ENCODE measurements at regions not wholly inside any gene's neighbourhood (a gene's known extent, or its start where the extent isn't known, plus 50 kb on each side); places are given as distances from the start of the nearest gene placed in this dataset.

DNA sequence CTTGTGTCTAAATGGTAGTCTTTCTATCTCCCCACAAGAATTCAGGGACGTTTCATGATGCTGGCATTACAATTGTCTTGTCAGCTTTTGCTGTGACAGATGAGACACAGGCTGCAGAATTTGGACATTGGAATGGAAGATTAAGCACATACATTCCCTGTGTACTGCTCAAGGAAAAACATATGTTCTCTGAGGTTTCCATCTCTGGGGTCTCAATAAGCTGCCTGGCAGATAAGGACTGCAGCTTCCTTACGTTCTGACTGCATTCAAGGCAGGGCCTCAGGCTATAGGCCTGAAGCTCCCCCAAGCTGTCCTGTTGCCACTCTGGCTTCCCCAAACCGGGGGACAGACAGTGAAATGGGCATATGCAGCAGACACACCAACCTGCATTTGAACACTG lies 91.3 kb upstream of the KL start:
- H3K4me1 ChIP-seq (replicated peaks) = no peaks in the 10 kb centered on the region
- no peak for TF ChIP-seq POLR2AphosphoS5 (IDR thresholded peaks at IDR 0.05)
- TF ChIP-seq, protein P1, sequence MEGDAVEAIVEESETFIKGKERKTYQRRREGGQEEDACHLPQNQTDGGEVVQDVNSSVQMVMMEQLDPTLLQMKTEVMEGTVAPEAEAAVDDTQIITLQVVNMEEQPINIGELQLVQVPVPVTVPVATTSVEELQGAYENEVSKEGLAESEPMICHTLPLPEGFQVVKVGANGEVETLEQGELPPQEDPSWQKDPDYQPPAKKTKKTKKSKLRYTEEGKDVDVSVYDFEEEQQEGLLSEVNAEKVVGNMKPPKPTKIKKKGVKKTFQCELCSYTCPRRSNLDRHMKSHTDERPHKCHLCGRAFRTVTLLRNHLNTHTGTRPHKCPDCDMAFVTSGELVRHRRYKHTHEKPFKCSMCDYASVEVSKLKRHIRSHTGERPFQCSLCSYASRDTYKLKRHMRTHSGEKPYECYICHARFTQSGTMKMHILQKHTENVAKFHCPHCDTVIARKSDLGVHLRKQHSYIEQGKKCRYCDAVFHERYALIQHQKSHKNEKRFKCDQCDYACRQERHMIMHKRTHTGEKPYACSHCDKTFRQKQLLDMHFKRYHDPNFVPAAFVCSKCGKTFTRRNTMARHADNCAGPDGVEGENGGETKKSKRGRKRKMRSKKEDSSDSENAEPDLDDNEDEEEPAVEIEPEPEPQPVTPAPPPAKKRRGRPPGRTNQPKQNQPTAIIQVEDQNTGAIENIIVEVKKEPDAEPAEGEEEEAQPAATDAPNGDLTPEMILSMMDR (IDR thresholded peaks at IDR 0.05) = no peak
- no peak for TF ChIP-seq POLR2A (IDR thresholded peaks at IDR 0.05)
- H3K27me3 ChIP-seq (replicated peaks; ENCODE audit: insufficient read depth) = no peaks in the 10 kb centered on the region
- intact Hi-C loops (cut with DNase I) = no loop called here
- H3K4me3 ChIP-seq = no peak overlapping the region
- no peaks in the 10 kb centered on the region for H3K9me3 ChIP-seq
- no peak for DNase-seq (ENCODE audit: low spot score)
- WGBS = 71% methylated on average over 3 of the region's 3 CpGs
- H3K36me3 ChIP-seq = no peaks in the 10 kb centered on the region
- H3K27ac ChIP-seq = no peak overlapping the region

DNA sequence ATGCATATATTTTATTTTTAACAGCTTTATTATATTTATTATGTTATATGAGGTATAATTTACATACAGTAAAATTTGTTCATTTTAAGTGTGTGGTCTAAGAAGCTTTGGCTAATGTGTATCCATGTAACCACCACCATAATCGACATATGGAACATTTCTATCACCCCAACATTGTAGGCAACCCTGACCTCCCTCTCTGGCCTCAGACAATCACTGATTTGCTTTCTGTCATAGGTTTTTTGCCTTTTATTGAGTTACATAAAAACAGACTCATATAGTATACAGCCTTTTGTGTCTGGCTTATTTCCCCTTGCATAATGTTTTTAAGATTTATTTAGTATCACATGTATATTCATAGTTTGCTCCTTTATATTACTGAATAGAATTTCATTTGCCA lies 90.7 kb upstream of the KL start:
- H3K4me3 ChIP-seq = no peak overlapping the region
- DNase-seq (ENCODE audit: low spot score) = no peak
- WGBS = 86% methylated on average over 1 of the region's 1 CpG
- TF ChIP-seq POLR2AphosphoS5 (IDR thresholded peaks at IDR 0.05) = no peak
- TF ChIP-seq POLR2A (IDR thresholded peaks at IDR 0.05) = no peak
- TF ChIP-seq, protein P1 (IDR thresholded peaks at IDR 0.05) = no peak
- H3K4me1 ChIP-seq (replicated peaks) = no peaks in the 10 kb centered on the region
- intact Hi-C loops (cut with DNase I) = no loop called here
- no peaks in the 10 kb centered on the region for H3K9me3 ChIP-seq
- H3K27ac ChIP-seq = no peak overlapping the region
- no peaks in the 10 kb centered on the region for H3K27me3 ChIP-seq (replicated peaks; ENCODE audit: insufficient read depth)
- no peaks in the 10 kb centered on the region for H3K36me3 ChIP-seq

DNA sequence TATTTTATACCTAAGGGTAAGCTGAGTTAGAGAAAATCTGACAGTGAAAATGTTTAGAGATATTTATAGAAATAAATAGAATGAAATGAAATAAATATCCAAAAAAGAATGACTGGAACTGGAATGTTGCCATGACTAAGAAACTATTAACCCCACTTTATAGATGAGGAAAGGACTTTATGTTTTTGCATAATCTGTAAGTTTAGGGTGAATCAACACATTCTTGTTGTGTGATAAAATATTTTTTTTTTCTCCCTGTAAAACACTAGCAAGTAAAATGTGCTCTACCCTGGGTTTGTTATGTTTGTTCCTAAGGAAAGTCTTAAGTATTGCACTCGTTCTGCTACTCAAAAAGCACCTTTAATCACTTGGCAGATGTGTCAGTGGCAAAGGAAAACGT lies 83.8 kb upstream of the KL start:
- no peaks in the 10 kb centered on the region for H3K27me3 ChIP-seq (replicated peaks; ENCODE audit: insufficient read depth)
- whole genome bisulfite sequencing = 13% methylated on average over 2 of the region's 2 CpGs
- no peaks in the 10 kb centered on the region for H3K36me3 ChIP-seq

DNA sequence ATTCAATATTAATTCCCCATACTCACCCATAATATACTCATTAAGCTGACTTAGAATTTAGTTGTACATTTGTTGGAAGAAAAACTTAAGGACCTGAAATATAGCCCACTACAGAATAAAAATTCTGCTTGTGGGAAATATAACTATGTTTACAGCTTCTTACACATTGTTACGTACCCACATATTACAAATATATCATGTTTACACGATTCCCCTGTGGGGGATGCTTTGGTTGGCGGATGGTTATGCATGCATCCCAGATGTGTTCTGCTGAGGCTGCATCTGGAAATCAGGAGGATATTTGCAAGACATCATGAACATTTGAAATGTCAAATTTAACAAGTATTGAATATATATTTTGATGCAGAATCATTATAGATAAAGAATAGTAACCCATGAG lies 79.5 kb upstream of the KL start:
- intact Hi-C loops (cut with DNase I) = no loop called here
- Histone ChIP-seq H3K4me1 (replicated peaks) (no peaks in the 10 kb centered on the region), H3K9me3 (no peaks in the 10 kb centered on the region), H3K36me3 (no peaks in the 10 kb centered on the region), H3K27me3 (replicated peaks; ENCODE audit: insufficient read depth) (no peaks in the 10 kb centered on the region), H3K27ac (no peak overlapping the region), H3K4me3 (no peak overlapping the region)
- WGBS = 96% methylated on average over 3 of the region's 3 CpGs
- TF ChIP-seq POLR2AphosphoS5 (IDR thresholded peaks at IDR 0.05) (no peak), POLR2A (IDR thresholded peaks at IDR 0.05) (no peak)
- TF ChIP-seq, protein P1 (IDR thresholded peaks at IDR 0.05) = no peak
- no peak for DNase-seq (ENCODE audit: low spot score)

More for the DNA sequence above, 83.8 kb upstream of the KL start:
- H3K4me1 ChIP-seq (replicated peaks) = no peaks in the 10 kb centered on the region
- H3K4me3 ChIP-seq = no peak overlapping the region
- intact Hi-C loops (cut with DNase I) = no loop called here
- no peak for TF ChIP-seq POLR2A (IDR thresholded peaks at IDR 0.05)
- TF ChIP-seq, protein P1 (IDR thresholded peaks at IDR 0.05) = no peak
- no peak for TF ChIP-seq POLR2AphosphoS5 (IDR thresholded peaks at IDR 0.05)
- DNase-seq (ENCODE audit: low spot score) = no peak
- no peak overlapping the region for H3K27ac ChIP-seq
- H3K9me3 ChIP-seq = no peaks in the 10 kb centered on the region

DNA sequence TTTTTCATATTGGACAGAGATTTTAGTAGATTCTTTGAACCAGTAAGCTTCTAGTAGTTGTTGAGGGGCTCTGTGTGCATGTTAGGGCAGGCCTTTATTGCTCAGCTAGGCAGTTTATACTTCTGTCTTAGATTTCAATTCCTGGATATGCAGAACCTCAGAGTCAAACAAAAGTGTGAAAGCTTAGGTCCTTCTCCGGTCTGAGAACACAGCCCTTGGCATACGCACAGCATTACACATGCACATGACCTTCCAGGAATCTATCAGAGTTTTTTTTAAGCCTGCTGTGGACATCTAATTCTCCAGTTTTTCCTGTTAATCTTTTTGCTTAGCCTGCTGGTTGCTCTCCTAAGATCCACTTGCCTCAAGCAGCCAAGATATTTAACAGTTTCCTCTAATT lies 77.9 kb upstream of the KL start:
- no peak for DNase-seq (ENCODE audit: low spot score)
- 60% methylated on average over 2 of the region's 2 CpGs for WGBS
- Histone ChIP-seq H3K27ac (no peak overlapping the region), H3K4me3 (no peak overlapping the region), H3K36me3 (no peaks in the 10 kb centered on the region), H3K27me3 (replicated peaks; ENCODE audit: insufficient read depth) (no peaks in the 10 kb centered on the region), H3K4me1 (replicated peaks) (no peaks in the 10 kb centered on the region), H3K9me3 (no peaks in the 10 kb centered on the region)
- intact Hi-C loops (cut with DNase I) = no loop called here
- TF ChIP-seq POLR2AphosphoS5 (IDR thresholded peaks at IDR 0.05) (no peak), POLR2A (IDR thresholded peaks at IDR 0.05) (no peak)
- TF ChIP-seq, protein P1 (IDR thresholded peaks at IDR 0.05) = no peak

Measured in prostate gland (tissue), 2 donors.